ENCODE measurements at regions not wholly inside any gene's neighbourhood (a gene's known extent, or its start where the extent isn't known, plus 50 kb on each side); places are given as distances from the start of the nearest gene placed in this dataset.

DNA sequence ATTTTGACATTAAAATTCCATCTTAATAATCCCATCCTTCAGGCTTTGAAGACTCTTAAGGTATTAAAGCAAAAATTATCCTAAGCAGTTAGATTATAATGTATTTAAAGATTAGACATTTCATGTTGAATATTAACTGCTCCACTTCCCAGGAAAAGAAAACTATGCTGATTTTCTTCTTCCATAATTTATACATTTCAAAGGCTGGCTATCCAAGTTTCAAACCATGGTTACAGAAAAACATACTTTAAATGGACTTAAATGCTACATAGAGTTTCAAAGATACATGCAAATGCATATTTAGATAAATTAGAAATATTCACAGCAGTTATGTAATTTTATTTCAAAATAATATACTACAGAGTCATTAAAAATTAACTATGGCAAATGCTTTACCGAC is 1505.6 kb upstream of the ZEB2 start:
- TF ChIP-seq, protein P1, sequence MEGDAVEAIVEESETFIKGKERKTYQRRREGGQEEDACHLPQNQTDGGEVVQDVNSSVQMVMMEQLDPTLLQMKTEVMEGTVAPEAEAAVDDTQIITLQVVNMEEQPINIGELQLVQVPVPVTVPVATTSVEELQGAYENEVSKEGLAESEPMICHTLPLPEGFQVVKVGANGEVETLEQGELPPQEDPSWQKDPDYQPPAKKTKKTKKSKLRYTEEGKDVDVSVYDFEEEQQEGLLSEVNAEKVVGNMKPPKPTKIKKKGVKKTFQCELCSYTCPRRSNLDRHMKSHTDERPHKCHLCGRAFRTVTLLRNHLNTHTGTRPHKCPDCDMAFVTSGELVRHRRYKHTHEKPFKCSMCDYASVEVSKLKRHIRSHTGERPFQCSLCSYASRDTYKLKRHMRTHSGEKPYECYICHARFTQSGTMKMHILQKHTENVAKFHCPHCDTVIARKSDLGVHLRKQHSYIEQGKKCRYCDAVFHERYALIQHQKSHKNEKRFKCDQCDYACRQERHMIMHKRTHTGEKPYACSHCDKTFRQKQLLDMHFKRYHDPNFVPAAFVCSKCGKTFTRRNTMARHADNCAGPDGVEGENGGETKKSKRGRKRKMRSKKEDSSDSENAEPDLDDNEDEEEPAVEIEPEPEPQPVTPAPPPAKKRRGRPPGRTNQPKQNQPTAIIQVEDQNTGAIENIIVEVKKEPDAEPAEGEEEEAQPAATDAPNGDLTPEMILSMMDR (conservative IDR thresholded peaks at IDR 0.05), result no peak
- no peak for TF ChIP-seq EZH2 (IDR thresholded peaks at IDR 0.05; ENCODE audit: low read depth)
